ENCODE measurements at regions not wholly inside any gene's neighbourhood (a gene's known extent, or its start where the extent isn't known, plus 50 kb on each side); places are given as distances from the start of the nearest gene placed in this dataset.

DNA sequence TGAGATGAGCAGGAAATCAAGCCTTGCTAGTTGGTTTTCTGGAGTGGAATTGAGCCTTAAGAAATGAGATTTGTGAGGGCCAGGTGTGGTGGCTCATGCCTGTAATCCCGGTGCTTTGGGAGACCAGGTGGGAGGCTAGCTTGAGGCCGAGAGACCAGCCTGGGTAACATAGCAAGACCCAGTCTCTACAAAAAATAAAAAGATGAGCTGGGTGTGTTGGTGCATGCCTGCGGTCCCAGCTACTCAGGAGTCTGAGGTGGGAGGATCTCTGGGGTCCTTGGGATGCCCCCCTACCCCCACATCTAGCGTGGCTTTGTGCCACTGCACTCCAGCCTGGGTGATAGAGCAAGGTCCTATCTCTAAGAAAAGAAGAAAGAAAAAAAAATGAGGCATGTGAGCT lies 104.2 kb upstream of the RTL1 start:
- no peak overlapping the region for H2AFZ ChIP-seq (ENCODE audit: low read depth, low read length)
- H3K79me2 ChIP-seq (ENCODE audit: low read length) = no peaks in the 10 kb centered on the region
- H3K4me3 ChIP-seq (ENCODE audit: low read length) = no peak overlapping the region
- H3K27me3 ChIP-seq (ENCODE audit: low read depth, low read length) = peaks cover 3% of the 10 kb centered on the region; the same call in 1 of the 2 replicates
- no peaks in the 10 kb centered on the region for H3K36me3 ChIP-seq (replicated peaks; ENCODE audit: low read depth, low read length)
- no peak overlapping the region for H3K9ac ChIP-seq (ENCODE audit: low read length)
- no peak overlapping the region for H3K27ac ChIP-seq (ENCODE audit: low read length)
- peaks cover 13% of the 10 kb centered on the region for H3K4me1 ChIP-seq (ENCODE audit: low read length)
- no peak overlapping the region for H3K4me2 ChIP-seq (ENCODE audit: low read length)
- H3K9me3 ChIP-seq (ENCODE audit: insufficient read depth, low read length) = no peaks in the 10 kb centered on the region
- TF ChIP-seq, protein P1, sequence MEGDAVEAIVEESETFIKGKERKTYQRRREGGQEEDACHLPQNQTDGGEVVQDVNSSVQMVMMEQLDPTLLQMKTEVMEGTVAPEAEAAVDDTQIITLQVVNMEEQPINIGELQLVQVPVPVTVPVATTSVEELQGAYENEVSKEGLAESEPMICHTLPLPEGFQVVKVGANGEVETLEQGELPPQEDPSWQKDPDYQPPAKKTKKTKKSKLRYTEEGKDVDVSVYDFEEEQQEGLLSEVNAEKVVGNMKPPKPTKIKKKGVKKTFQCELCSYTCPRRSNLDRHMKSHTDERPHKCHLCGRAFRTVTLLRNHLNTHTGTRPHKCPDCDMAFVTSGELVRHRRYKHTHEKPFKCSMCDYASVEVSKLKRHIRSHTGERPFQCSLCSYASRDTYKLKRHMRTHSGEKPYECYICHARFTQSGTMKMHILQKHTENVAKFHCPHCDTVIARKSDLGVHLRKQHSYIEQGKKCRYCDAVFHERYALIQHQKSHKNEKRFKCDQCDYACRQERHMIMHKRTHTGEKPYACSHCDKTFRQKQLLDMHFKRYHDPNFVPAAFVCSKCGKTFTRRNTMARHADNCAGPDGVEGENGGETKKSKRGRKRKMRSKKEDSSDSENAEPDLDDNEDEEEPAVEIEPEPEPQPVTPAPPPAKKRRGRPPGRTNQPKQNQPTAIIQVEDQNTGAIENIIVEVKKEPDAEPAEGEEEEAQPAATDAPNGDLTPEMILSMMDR (IDR thresholded peaks at IDR 0.05; ENCODE audit: low read depth, low read length) = no peak
- TF ChIP-seq EZH2phosphoT487 (IDR thresholded peaks at IDR 0.05; ENCODE audit: low read depth) = no peak
- no peaks in the 10 kb centered on the region for H4K20me1 ChIP-seq (ENCODE audit: insufficient read depth, low read length)

GRCh38 chr14:101008196-101008595 lies 104.7 kb upstream of the RTL1 start:
- Histone ChIP-seq H3K9ac (ENCODE audit: low read length) (no peak overlapping the region), H3K4me3 (ENCODE audit: low read length) (no peak overlapping the region), H3K79me2 (ENCODE audit: low read length) (no peaks in the 10 kb centered on the region), H3K36me3 (replicated peaks; ENCODE audit: low read depth, low read length) (no peaks in the 10 kb centered on the region), H3K27me3 (ENCODE audit: low read depth, low read length) (peaks cover 3% of the 10 kb centered on the region; the same call in 1 of the 2 replicates), H4K20me1 (ENCODE audit: insufficient read depth, low read length) (no peaks in the 10 kb centered on the region), H3K27ac (ENCODE audit: low read length) (no peak overlapping the region), H2AFZ (ENCODE audit: low read depth, low read length) (no peak overlapping the region), H3K4me2 (ENCODE audit: low read length) (no peak overlapping the region), H3K9me3 (ENCODE audit: insufficient read depth, low read length) (no peaks in the 10 kb centered on the region), H3K4me1 (ENCODE audit: low read length) (peaks cover 13% of the 10 kb centered on the region)
- TF ChIP-seq EZH2phosphoT487 (IDR thresholded peaks at IDR 0.05; ENCODE audit: low read depth) = no peak

DNA sequence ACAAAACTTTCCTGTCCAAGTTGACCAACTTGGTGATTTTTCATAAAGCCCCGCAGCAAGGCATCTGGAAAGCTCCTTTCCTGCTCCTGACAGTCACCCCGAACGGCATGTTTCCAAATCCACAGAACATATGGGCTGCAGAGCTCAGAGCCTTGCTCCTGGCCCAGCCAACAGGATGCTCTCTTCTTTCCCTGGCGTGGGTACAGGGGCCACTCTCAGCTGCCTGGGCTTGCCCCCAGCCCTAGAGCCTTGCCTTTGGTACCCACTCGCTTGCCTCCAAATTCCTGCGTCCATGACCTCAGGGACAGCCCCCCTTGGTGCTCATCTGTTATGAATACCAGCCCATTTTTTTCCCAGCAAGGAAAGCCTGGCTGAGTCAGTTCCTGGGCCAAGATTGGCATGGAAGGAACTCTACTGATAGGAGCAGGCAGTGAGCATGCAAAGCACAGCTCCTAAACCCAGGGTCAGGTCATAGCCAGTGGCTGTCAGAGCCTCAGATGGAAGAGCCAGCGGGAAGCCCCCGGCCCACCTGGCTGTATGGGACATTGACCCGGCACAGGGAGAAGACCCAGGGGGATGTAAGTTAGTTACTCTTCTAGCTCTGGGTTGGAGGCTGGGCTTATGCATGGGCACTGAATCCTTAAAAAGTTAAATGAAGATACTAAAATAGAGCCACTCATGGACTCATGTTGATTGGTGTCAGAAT lies 105.3 kb upstream of the RTL1 start:
- TF ChIP-seq, protein P1 (IDR thresholded peaks at IDR 0.05; ENCODE audit: low read depth, low read length) = no peak
- Histone ChIP-seq H3K79me2 (ENCODE audit: low read length) (no peaks in the 10 kb centered on the region), H3K9ac (ENCODE audit: low read length) (no peak overlapping the region), H4K20me1 (ENCODE audit: insufficient read depth, low read length) (no peaks in the 10 kb centered on the region), H3K36me3 (replicated peaks; ENCODE audit: low read depth, low read length) (no peaks in the 10 kb centered on the region), H3K4me3 (ENCODE audit: low read length) (no peak overlapping the region), H3K9me3 (ENCODE audit: insufficient read depth, low read length) (no peaks in the 10 kb centered on the region), H3K27me3 (ENCODE audit: low read depth, low read length) (peaks cover 3% of the 10 kb centered on the region; the same call in 1 of the 2 replicates), H3K4me1 (ENCODE audit: low read length) (peaks cover 13% of the 10 kb centered on the region), H3K4me2 (ENCODE audit: low read length) (no peak overlapping the region), H2AFZ (ENCODE audit: low read depth, low read length) (no peak overlapping the region), H3K27ac (ENCODE audit: low read length) (no peak overlapping the region)

- peaks cover 3% of the 10 kb centered on the region; the same call in 1 of the 2 replicates for H3K27me3 ChIP-seq (ENCODE audit: low read depth, low read length)
Observed at GRCh38 chr14:101009531-101009930, 106.0 kb upstream of the RTL1 start.

More at GRCh38 chr14:101009531-101009930, 106.0 kb upstream of the RTL1 start:
- no peak overlapping the region for H3K4me2 ChIP-seq (ENCODE audit: low read length)
- H4K20me1 ChIP-seq (ENCODE audit: insufficient read depth, low read length) = no peaks in the 10 kb centered on the region
- H3K9ac ChIP-seq (ENCODE audit: low read length) = no peak overlapping the region
- H3K36me3 ChIP-seq (replicated peaks; ENCODE audit: low read depth, low read length) = no peaks in the 10 kb centered on the region
- H3K9me3 ChIP-seq (ENCODE audit: insufficient read depth, low read length) = no peaks in the 10 kb centered on the region
- H3K4me1 ChIP-seq (ENCODE audit: low read length) = peaks cover 13% of the 10 kb centered on the region
- no peak overlapping the region for H3K27ac ChIP-seq (ENCODE audit: low read length)
- H3K4me3 ChIP-seq (ENCODE audit: low read length) = no peak overlapping the region
- no peak overlapping the region for H2AFZ ChIP-seq (ENCODE audit: low read depth, low read length)
- no peak for TF ChIP-seq EZH2phosphoT487 (IDR thresholded peaks at IDR 0.05; ENCODE audit: low read depth)
- TF ChIP-seq, protein P1 (IDR thresholded peaks at IDR 0.05; ENCODE audit: low read depth, low read length) = no peak
- no peaks in the 10 kb centered on the region for H3K79me2 ChIP-seq (ENCODE audit: low read length)

Measured in OCI-LY3 (cell line).